ENCODE measurements at regions not wholly inside any gene's neighbourhood (a gene's known extent, or its start where the extent isn't known, plus 50 kb on each side); places are given as distances from the start of the nearest gene placed in this dataset.

DNA sequence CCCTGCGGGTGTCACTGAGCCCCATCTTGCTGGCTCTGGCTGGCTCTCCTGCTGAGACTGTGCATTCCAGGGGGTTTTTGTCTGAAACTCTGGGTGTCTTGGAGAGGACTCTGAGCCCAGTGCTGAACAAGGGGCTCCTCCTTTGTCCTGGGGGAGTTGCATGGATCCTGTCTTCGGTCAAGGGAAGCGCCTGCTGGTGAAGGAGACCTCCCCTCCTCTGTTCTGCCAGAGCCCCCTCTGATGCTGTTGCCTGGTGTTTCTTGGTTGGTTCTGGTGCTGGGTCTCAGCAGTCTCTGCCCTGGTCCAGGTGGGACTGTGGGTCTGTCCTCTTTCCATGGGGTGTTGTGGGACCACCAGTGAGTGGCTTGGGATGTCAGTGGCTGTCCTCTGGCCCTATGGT is 380.9 kb downstream of the TMEM121 start:
- TF ChIP-seq BRF2 (CRISPR knock-in tag; IDR thresholded peaks at IDR 0.05) (no peak), SP2 (CRISPR knock-in tag; IDR thresholded peaks at IDR 0.05) (no peak), FOXP1 (IDR thresholded peaks at IDR 0.05) (no peak), FOXP1 (CRISPR knock-in tag; IDR thresholded peaks at IDR 0.05) (no peak), ATF6 (CRISPR knock-in tag; conservative IDR thresholded peaks at IDR 0.05) (no peak), NFE2L2 (IDR thresholded peaks at IDR 0.05; ENCODE audit: low read length) (no peak), ZNF616 (CRISPR knock-in tag; IDR thresholded peaks at IDR 0.05; ENCODE audit: low read depth) (no peak), POLR2A (IDR thresholded peaks at IDR 0.05; ENCODE audit: insufficient read depth in 1 of 2, low read depth in 2 of 2, low read length in 2 of 2) (no peak), REST (IDR thresholded peaks at IDR 0.05; ENCODE audit: borderline replicate concordance in 1 of 2, low read depth in 1 of 2, low read length in 2 of 2) (no peak), SKI (IDR thresholded peaks at IDR 0.05; ENCODE audit: partially characterized antibody) (no peak), USF2 (IDR thresholded peaks at IDR 0.05; ENCODE audit: low read depth, low read length) (no peak), USF2 (CRISPR knock-in tag; IDR thresholded peaks at IDR 0.05; ENCODE audit: borderline replicate concordance) (no peak), FOXC1 (CRISPR knock-in tag; IDR thresholded peaks at IDR 0.05; ENCODE audit: borderline replicate concordance) (no peak)

All from HepG2 (cell line).